ENCODE measurements at regions not wholly inside any gene's neighbourhood (a gene's known extent, or its start where the extent isn't known, plus 50 kb on each side); places are given as distances from the start of the nearest gene placed in this dataset.
"Not testable (repeated sequence)": the region's sequence is repeated elsewhere in the genome, so short reads cannot be mapped to it uniquely, and the experiment has no call there.

DNA sequence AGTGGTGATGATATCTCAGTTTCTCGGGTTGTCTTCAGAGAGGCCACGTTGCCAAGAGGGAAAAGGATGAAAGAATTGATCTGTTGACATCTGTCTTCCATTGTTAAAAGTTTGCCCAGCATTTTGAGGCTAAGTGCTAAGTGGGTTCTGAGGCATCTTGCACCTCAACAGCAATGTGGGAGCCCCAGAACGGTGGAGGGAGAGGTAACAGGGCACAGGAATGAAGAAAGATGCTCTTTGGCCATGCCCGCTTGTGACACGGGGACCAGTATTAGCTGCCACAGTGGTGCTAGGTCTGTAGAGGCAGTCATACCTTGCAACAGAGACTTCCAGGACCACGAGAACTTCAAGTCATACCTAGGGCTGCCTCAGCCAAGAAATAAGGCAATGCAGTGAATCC is 106.6 kb upstream of the NUPR2 start:
- H3K27ac Mint-ChIP-seq, result no peak overlapping the region
- DNase-seq (no peak), ATAC-seq (replicated peaks) (no peak)
- H3K4me3 Mint-ChIP-seq, result no peak overlapping the region
- no peaks in the 10 kb centered on the region for H3K36me3 Mint-ChIP-seq
- H3K9me3 Mint-ChIP-seq, result peaks cover 5 to 16% of the 10 kb centered on the region in 2 donors
- H3K4me1 Mint-ChIP-seq, result no peaks in the 10 kb centered on the region
- H3K27me3 Mint-ChIP-seq, result no peaks in the 10 kb centered on the region

DNA sequence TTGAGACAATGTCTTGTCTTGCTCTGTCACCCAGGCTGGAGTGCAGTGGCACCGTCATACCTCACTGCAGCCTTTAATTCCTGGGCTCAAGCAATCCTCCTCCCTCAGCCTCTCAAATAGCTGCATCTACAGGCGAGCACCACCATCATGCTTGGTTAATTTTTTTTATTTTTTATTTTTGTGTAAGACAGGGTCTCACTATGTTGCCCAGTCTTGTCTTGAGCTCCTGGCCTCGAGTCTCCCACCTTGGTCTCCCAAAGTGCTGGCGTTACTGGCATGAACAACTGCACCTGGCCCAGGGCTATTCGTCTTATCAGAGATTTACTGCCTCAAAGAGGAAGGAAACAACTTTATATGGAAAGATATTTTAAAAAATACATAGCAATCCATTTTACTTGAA is 102.8 kb upstream of the NUPR2 start:
- no peaks in the 10 kb centered on the region for H3K27me3 Mint-ChIP-seq
- ATAC-seq (replicated peaks) (no peak), DNase-seq (no peak)
- H3K27ac Mint-ChIP-seq, result no peak overlapping the region
- H3K36me3 Mint-ChIP-seq, result peaks cover 0 to 4% of the 10 kb centered on the region in 2 donors
- no peaks in the 10 kb centered on the region for H3K4me1 Mint-ChIP-seq
- peaks cover 15 to 27% of the 10 kb centered on the region in 2 donors for H3K9me3 Mint-ChIP-seq
- H3K4me3 Mint-ChIP-seq, result no peak overlapping the region

- peaks cover 0 to 4% of the 10 kb centered on the region in 2 donors for H3K36me3 Mint-ChIP-seq
- H3K27ac Mint-ChIP-seq, result no peak overlapping the region
- peaks cover 15 to 27% of the 10 kb centered on the region in 2 donors for H3K9me3 Mint-ChIP-seq
- H3K27me3 Mint-ChIP-seq, result no peaks in the 10 kb centered on the region
- DNase-seq (no peak), ATAC-seq (replicated peaks) (no peak)
- H3K4me1 Mint-ChIP-seq, result no peaks in the 10 kb centered on the region
- no peak overlapping the region for H3K4me3 Mint-ChIP-seq
Measured at GRCh38 chr7:56218510-56218909, 102.3 kb upstream of the NUPR2 start.

DNA sequence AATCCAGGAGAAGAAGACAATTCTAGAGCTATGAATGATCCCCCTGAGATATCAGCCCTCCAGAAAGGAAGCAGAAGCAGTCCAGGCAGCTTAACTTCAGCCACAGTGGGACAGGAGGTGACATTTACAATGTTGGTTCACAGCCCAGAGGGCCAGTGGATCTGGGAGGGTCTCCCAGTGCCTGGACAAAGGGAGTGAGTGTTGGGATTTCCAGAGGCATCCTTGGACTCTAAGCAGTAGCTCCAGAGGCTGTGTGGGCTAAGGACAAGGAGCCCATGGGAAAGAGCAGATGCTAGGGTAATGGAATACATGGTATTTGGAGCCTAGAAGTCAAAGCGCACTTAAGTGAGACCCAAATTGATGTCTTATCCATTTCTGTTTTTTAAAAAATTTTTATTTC is 97.4 kb upstream of the NUPR2 start:
- Mint-ChIP-seq H3K36me3 (peaks cover 0 to 4% of the 10 kb centered on the region in 2 donors), H3K9me3 (peaks cover 19 to 23% of the 10 kb centered on the region in 2 donors), H3K27ac (no peak overlapping the region), H3K4me1 (no peaks in the 10 kb centered on the region), H3K4me3 (no peak overlapping the region), H3K27me3 (no peaks in the 10 kb centered on the region)
- no peak for DNase-seq
- no peak for ATAC-seq (replicated peaks)

- Mint-ChIP-seq H3K27ac (no peak overlapping the region), H3K36me3 (no peaks in the 10 kb centered on the region), H3K9me3 (peaks cover 7 to 9% of the 10 kb centered on the region in 2 donors), H3K27me3 (no peaks in the 10 kb centered on the region), H3K4me1 (no peaks in the 10 kb centered on the region), H3K4me3 (no peak overlapping the region)
- no peak for DNase-seq
- ATAC-seq (replicated peaks), result no peak
Measured at GRCh38 chr7:56206420-56206819, 90.2 kb upstream of the NUPR2 start.

- H3K27ac Mint-ChIP-seq, result no peak overlapping the region
- no peaks in the 10 kb centered on the region for H3K4me1 Mint-ChIP-seq
- H3K36me3 Mint-ChIP-seq, result peaks cover 0 to 1% of the 10 kb centered on the region in 2 donors
- ATAC-seq (replicated peaks) (no peak), DNase-seq (no peak)
- no peaks in the 10 kb centered on the region for H3K27me3 Mint-ChIP-seq
- peaks cover 8 to 13% of the 10 kb centered on the region in 2 donors for H3K9me3 Mint-ChIP-seq
- H3K4me3 Mint-ChIP-seq, result no peak overlapping the region
Measured at GRCh38 chr7:56199639-56200038, 83.4 kb upstream of the NUPR2 start.

DNA sequence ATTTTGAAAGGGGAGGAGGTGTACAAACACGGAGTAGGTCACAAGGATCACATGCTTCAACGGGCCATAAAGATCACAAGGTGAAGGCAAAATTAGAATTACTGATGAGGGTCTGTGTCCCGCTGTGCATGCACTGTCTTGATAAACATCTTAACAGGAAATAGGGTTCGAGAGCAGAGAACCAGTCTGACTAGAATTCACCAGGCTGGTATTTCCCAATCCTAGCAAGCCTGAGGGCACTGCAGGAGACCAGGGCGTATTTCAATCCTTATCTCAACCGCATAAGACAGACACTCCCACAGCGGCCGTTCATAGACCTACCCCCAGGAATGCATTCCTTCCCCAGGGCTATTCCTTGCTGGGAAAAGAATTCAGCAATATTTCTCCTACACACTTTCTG is 80.0 kb upstream of the NUPR2 start:
- H3K36me3 Mint-ChIP-seq; H3K27me3 Mint-ChIP-seq; H3K27ac Mint-ChIP-seq; ATAC-seq (replicated peaks); DNase-seq; H3K4me3 Mint-ChIP-seq; H3K4me1 Mint-ChIP-seq: not testable (repeated sequence)
- H3K9me3 Mint-ChIP-seq, result peaks cover 8 to 19% of the 10 kb centered on the region in 2 donors

DNA sequence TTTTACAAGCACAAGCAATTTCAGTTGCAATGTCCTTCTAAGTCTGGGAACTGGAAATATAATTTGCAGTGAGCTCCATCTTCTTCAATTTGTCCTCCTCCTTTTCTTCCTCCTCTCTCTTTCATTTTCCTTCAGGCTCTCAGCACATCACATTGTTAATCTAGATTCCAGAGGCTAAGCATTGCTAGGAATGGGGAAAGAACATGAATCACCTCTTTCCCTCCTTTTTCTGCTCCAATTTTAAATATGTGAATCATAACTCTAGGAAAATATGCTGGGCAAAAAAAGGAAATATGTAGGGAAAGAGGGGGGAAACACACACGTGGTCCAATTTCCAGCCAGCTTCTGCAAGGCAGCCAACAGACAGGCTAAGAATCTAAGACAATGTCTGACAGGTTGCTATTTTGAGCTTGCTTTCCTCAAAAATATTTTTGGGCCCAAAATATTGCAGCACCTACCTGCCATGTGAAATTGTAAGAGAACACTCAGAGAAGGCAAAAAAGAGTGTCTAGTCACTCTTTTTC is 72.7 kb upstream of the NUPR2 start:
- no peak for ATAC-seq (replicated peaks)

DNA sequence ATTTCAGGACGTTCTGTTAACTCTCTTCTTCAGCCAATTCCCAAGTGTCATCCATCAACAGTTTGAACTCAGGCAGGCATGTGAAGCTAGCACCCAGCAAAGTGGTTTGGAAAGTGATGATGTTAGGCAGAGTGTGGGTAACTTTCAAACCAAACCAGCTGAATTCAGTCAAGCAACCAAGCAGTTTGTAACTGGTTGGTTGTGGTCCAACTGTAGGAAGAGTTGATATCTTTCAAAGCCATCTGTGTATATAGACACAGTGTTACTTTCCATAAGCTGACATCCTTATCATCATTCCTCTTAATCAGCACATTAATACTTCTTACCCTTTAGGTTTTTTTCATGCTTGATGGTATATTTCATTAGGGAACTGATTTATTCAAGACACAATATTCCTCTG is 72.2 kb upstream of the NUPR2 start:
- Mint-ChIP-seq H3K4me1 (no peaks in the 10 kb centered on the region), H3K27me3 (no peaks in the 10 kb centered on the region), H3K36me3 (no peaks in the 10 kb centered on the region), H3K27ac (no peak overlapping the region), H3K9me3 (peaks cover 0 to 10% of the 10 kb centered on the region in 2 donors), H3K4me3 (no peak overlapping the region)
- DNase-seq (no peak), ATAC-seq (replicated peaks) (no peak)

More for the DNA sequence above, 72.7 kb upstream of the NUPR2 start:
- Mint-ChIP-seq H3K27me3 (no peaks in the 10 kb centered on the region), H3K27ac (no peak overlapping the region), H3K4me3 (no peak overlapping the region), H3K36me3 (no peaks in the 10 kb centered on the region), H3K9me3 (peaks cover 0 to 12% of the 10 kb centered on the region in 2 donors), H3K4me1 (no peaks in the 10 kb centered on the region)
- no peak for DNase-seq

DNA sequence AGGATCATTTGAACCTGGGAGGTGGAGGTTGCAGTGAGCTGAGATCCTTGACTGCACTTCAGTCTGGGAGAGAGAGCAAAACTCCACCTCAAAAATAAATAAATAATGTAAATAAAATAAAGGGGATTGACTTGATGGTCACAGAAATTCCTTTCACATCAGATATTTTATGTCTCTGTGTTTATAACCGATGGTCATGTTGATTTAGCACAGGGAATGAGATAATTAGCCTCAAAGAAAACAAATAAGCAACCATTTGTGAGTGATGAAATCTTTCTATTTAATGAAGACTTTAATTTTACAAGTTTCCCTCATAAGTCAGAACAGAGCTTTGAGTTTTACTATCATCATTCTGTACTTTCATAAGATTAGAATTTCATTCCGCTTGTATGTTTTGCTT is 64.8 kb upstream of the NUPR2 start:
- H3K27me3 Mint-ChIP-seq, result peaks cover 0 to under 1% of the 10 kb centered on the region in 2 donors
- H3K36me3 Mint-ChIP-seq, result no peaks in the 10 kb centered on the region
- H3K9me3 Mint-ChIP-seq, result peaks cover 7 to 12% of the 10 kb centered on the region in 2 donors
- no peaks in the 10 kb centered on the region for H3K4me1 Mint-ChIP-seq
- DNase-seq (no peak), ATAC-seq (replicated peaks) (no peak)
- no peak overlapping the region for H3K27ac Mint-ChIP-seq
- H3K4me3 Mint-ChIP-seq, result no peak overlapping the region

GRCh38 chr7:56175771-56176170 is 59.6 kb upstream of the NUPR2 start:
- no peaks in the 10 kb centered on the region for H3K4me1 Mint-ChIP-seq
- H3K9me3 Mint-ChIP-seq, result peaks cover 7% of the 10 kb centered on the region in 2 donors
- H3K27me3 Mint-ChIP-seq, result peaks cover 15 to 17% of the 10 kb centered on the region in 2 donors
- H3K27ac Mint-ChIP-seq, result no peak overlapping the region
- H3K4me3 Mint-ChIP-seq, result no peak overlapping the region
- H3K36me3 Mint-ChIP-seq, result no peaks in the 10 kb centered on the region
- DNase-seq (no peak), ATAC-seq (replicated peaks) (no peak)

- no peak overlapping the region for H3K27ac Mint-ChIP-seq
- H3K36me3 Mint-ChIP-seq, result no peaks in the 10 kb centered on the region
- H3K4me1 Mint-ChIP-seq, result no peaks in the 10 kb centered on the region
- peaks cover 15 to 17% of the 10 kb centered on the region in 2 donors for H3K27me3 Mint-ChIP-seq
- no peak overlapping the region for H3K4me3 Mint-ChIP-seq
- H3K9me3 Mint-ChIP-seq, result peaks cover 7% of the 10 kb centered on the region in 2 donors
- DNase-seq (no peak), ATAC-seq (replicated peaks) (no peak)
Measured at GRCh38 chr7:56174875-56175760, 58.9 kb upstream of the NUPR2 start.

DNA sequence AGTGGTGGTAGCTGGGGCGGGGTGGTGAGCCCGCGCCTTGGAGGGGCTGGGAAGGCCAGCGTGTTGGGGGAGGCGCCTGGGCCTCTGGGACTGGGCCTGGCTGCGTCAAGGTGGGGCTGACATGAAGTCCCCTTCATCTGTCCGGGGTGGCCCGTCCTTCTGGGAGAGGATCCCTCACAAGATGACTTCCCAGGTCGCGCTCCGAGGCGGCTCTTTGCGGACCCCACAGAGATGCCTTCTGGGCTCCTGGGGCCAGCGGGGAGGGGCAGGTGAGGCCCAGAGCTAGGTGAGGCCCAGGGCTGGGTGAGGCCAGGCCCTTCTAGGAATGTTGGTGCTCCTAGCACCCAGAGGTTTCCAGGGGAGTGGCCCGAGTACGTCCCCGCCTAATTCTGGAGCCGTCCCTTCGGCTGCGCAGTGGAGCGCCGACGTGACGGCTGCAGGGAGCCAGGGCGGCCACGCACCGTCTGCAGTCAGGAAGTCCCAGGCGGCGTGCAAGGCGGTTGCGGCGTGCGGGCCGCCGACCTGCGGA is 58.2 kb upstream of the NUPR2 start:
- H3K9me3 Mint-ChIP-seq, result peaks cover 4% of the 10 kb centered on the region in 2 donors
- ATAC-seq (replicated peaks), result no peak
- H3K4me3 Mint-ChIP-seq, result no peak overlapping the region
- no peaks in the 10 kb centered on the region for H3K36me3 Mint-ChIP-seq
- DNase-seq, result no peak
- H3K4me1 Mint-ChIP-seq, result no peaks in the 10 kb centered on the region
- no peak overlapping the region for H3K27ac Mint-ChIP-seq
- peaks cover 15 to 17% of the 10 kb centered on the region in 2 donors for H3K27me3 Mint-ChIP-seq

Measured in stimulated activated naive B cell treated with anti-CD40 and anti-IgM and Interleukin-4, amounts not matched to agents 10 μg/mL and 1 μg/mL and 100 μg/mL, for 72 hours (primary cell).